ENCODE measurements at regions not wholly inside any gene's neighbourhood (a gene's known extent, or its start where the extent isn't known, plus 50 kb on each side); places are given as distances from the start of the nearest gene placed in this dataset.

GRCh38 chr18:60060578-60060977, 160.8 kb downstream of the PMAIP1 start:
- TF ChIP-seq CTCF (IDR thresholded peaks at IDR 0.05; ENCODE audit: control insufficient read depth, extremely low read depth, insufficient read depth): no peak
- H3K4me3 ChIP-seq (ENCODE audit: low read depth, low read length): no peak overlapping the region
- no peak for DNase-seq (ENCODE audit: low read depth)

DNA sequence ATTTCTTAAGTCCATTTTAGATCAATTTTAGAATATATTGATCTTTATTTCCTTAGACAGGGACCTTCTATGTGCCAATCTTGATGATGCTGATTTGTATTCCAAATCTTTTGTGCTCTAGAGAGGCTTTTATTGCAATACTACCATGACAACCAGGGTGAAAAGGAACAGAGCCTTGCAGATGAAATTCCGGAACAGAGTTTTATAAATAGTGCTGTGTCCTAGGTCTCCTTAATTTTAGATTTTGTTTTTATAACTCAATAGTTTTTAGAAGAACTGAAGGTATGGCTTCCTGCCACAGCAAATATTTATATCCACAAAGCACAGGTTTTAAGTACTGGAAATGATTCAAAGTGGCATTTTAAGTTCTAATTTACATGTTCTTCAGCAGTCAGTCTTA, 160.2 kb downstream of the PMAIP1 start:
- no peak for DNase-seq (ENCODE audit: low read depth)

DNA sequence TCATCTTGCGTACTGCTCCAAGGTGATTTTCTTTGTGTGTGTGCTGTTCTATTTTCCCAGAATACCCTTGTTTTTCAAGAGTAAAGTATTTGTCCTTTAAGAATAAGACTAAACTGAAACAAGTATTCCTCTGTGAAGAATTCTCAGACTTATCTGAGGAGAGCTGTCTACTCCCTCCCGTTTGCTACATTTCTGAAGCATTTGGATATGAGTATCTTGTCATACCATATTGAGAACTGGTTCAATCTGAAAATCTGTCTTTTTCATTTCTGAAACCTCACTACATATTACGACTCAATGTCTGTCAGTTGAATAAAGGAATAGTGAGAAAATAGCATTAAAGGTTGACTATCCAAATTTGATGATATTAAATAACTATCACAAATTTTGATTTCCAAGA, 159.4 kb downstream of the PMAIP1 start:
- no peak for TF ChIP-seq CTCF (IDR thresholded peaks at IDR 0.05; ENCODE audit: control insufficient read depth, extremely low read depth, insufficient read depth)
- DNase-seq (ENCODE audit: low read depth): no peak
- H3K4me3 ChIP-seq (ENCODE audit: low read depth, low read length): no peak overlapping the region

More for the DNA sequence above, 160.2 kb downstream of the PMAIP1 start:
- no peak for TF ChIP-seq CTCF (IDR thresholded peaks at IDR 0.05; ENCODE audit: control insufficient read depth, extremely low read depth, insufficient read depth)
- no peak overlapping the region for H3K4me3 ChIP-seq (ENCODE audit: low read depth, low read length)

DNA sequence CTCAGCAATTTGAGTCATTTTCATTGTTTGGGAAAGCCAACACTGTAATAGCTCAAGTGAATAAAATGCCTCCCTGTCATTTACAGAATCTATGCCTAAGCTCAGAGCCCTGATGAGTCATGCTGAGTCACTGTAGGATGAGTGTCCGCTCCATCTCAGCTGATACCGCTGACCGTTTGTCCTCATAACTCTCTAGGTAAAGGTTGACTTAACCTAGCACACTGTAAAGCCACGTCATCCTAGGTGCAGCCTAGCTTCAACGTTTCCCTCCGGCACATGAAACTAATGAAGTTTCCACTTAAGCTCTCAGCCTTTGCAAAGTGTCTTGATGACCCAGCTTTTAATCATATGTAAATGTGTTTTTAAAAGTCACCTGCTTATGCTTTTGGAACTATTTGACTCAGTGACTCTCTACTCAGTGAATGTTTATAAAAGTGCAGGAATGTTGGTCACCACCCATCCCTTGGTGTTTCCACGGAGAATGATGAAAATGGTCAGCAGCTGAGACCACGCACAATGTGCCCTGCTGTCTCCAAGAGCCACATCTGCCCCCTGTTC, 154.0 kb downstream of the PMAIP1 start:
- no peak for TF ChIP-seq CTCF (IDR thresholded peaks at IDR 0.05; ENCODE audit: control insufficient read depth, extremely low read depth, insufficient read depth)
- DNase-seq (ENCODE audit: low read depth): peak; percentile 46
- H3K4me3 ChIP-seq (ENCODE audit: low read depth, low read length): no peak overlapping the region

DNA sequence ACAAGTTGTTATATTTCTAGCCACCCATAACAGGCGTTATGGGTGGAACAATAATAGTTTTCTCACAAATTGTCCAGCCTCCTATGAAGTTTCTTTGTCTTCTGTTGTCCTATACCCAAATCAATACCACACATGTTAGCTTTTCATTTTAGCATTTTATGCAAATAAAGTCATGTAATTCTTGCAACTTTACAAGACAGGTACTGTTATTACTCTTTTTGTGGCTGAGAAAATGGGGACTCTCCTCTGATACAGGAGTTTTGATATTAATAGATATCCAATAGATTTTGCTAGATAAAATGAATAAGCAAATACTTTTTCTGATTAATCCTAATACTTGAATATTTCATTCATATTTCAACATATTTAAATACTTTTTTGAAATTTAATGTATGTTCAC, 151.0 kb downstream of the PMAIP1 start:
- no peak for TF ChIP-seq CTCF (IDR thresholded peaks at IDR 0.05; ENCODE audit: control insufficient read depth, extremely low read depth, insufficient read depth)
- H3K4me3 ChIP-seq (ENCODE audit: low read depth, low read length): no peak overlapping the region
- no peak for DNase-seq (ENCODE audit: low read depth)

- TF ChIP-seq CTCF (IDR thresholded peaks at IDR 0.05; ENCODE audit: control insufficient read depth, extremely low read depth, insufficient read depth): no peak
- no peak overlapping the region for H3K4me3 ChIP-seq (ENCODE audit: low read depth, low read length)
- no peak for DNase-seq (ENCODE audit: low read depth)
Observed at GRCh38 chr18:60049172-60049571, 149.4 kb downstream of the PMAIP1 start.

- no peak for DNase-seq (ENCODE audit: low read depth)
- no peak for TF ChIP-seq CTCF (IDR thresholded peaks at IDR 0.05; ENCODE audit: control insufficient read depth, extremely low read depth, insufficient read depth)
- H3K4me3 ChIP-seq (ENCODE audit: low read depth, low read length): no peak overlapping the region
Observed at GRCh38 chr18:60047556-60047955, 147.8 kb downstream of the PMAIP1 start.
